Stimulated activated CD8-positive, alpha-beta memory T cell treated with anti-CD3 and anti-CD28 coated beads, Interleukin-7, amount 100 ng/mL, for 1 hour (primary cell): ENCODE measurements at regions not wholly inside any gene's neighbourhood (a gene's known extent, or its start where the extent isn't known, plus 50 kb on each side); places are given as distances from the start of the nearest gene placed in this dataset.

Source experiments
- DNase-seq, 2 donors: peaks; one replicate each; pipeline ENCODE4 v3.0.0-alpha.2; 2020; ENCODE audit warnings: low read depth in 2 of 2

DNA sequence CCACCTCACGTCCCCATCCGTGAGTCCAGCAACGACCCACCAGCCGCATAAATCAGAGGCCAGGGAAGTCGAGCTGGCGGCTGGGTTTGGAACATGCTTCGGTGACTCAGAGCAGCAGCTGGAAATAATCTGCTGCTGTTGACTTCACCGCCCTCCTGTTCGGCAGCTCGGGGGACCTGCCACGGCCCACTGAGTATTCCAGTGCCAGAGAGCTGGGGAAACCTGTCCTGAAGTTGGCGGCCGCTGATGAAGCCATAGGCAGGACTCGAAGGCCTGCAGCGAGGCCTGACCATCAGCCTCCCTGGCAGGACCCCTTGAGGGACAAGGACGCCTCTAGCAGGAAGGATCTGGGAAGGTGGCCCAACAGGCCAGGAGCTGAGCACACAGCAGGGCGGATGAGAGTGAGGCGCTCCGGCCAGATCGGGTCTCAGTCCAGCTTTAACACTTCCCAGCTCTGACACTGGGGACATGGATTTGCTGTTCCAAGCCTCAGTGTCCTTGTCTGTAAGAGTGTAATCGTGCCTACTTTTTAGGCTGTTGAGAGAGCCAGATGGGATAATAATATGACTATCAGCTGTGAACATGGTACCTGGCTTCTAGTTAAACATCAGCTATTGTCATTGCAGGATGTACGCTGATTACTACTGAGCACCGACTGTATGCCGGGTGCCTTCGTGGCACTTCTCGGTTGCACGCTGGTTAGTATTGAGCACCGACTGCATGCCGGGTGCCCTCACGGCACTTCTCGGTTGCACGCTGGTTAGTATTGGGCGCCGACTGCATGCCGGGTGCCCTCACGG lies 50.4 kb upstream of the CIBAR2 start:
- DNase-seq, result no peak

DNA sequence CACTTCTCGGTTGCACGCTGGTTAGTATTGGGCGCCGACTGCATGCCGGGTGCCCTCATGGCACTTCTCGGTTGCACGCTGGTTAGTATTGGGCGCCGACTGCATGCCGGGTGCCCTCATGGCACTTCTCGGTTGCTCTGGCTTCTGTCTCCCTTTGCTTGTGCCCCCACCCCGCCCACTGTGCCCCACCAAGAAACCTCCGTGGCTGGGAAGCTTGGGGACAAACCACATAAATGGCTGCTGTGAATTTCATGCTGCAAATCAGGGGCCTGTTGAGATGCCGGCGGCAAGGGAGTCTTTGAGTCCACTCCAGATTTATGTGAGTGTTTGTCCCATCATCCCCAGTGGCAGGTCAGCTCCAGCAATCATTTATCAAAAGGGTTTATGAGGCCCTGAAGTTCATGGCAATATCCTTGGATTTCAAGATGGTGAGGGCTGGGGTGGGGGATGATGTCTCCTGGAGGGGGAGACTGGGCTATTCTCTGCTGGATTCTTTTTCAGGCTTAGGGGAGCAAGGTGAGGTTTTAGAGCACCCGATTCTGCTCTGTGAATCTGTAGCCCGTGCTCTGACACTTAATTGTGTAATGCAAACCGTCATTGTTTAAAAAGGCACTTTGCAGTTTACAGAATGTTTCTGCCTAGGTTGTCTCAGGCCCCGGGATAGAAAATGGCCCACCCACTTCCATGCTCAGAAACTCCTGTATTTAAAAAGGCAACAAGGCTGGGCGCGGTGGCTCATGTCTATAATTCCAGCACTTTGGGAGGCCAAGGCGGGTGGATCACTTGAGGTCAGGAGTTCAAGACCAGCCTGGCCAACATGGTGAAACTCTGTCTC lies 51.2 kb upstream of the CIBAR2 start:
- DNase-seq, result no peak

- no peak for DNase-seq
Observed at GRCh38 chr16:85164431-85164830, 52.2 kb upstream of the CIBAR2 start.

DNA sequence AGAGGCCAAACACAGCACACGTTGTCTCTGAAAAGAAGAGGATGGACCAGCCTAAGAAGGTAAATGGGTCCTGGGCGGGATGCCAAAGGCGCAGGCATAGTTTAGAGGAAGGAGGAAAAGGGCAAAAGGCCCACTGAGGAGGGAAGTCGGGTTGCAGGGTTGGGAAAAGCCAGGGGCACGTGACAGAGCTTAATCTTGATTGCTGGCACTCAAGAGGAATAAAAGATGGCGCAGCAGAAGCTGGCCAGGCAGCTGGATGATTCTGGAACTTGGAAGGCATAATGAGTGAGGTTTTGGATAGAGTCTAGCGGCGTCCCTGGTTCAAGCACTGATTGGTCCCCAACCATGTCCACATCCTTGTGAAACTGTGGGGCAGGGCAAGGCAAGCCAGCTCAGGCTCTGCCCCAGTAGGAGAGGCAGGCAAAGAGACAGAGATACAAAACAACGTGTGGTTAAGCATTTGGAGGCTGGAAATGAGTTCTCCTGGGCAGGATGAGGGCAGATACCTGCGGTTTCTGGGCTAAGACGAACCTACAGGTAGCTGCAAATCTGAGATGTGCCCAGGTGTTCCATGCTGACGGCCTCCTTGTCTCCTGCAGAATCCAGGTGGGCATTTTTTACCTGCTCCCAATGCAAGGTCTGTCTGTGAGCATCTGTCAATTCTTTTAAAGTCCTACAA lies 52.7 kb upstream of the CIBAR2 start:
- DNase-seq, result no peak

DNA sequence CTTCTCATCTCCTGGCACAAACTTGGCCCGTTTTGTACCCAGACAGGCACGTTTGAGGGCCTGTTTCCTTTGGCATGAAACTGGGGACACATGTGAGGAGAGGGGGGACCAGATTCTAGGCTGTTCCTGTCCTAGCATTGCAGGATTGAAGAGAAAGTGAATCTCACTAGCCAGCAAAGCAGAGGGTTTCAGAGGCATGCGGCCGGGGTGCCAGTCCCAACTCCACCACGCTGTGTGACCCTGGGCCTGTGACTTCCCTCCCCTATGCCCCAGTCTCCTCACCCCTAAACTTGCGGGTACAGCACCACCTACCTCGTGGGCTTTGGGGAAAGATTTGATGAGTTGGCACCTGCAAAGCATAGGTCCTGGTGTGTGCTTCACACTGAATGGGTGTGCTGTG lies 53.5 kb upstream of the CIBAR2 start:
- DNase-seq, result no peak

- no peak for DNase-seq
Observed at GRCh38 chr16:85166281-85166680, 54.0 kb upstream of the CIBAR2 start.

GRCh38 chr16:85166699-85167588 lies 54.7 kb upstream of the CIBAR2 start:
- no peak for DNase-seq

DNA sequence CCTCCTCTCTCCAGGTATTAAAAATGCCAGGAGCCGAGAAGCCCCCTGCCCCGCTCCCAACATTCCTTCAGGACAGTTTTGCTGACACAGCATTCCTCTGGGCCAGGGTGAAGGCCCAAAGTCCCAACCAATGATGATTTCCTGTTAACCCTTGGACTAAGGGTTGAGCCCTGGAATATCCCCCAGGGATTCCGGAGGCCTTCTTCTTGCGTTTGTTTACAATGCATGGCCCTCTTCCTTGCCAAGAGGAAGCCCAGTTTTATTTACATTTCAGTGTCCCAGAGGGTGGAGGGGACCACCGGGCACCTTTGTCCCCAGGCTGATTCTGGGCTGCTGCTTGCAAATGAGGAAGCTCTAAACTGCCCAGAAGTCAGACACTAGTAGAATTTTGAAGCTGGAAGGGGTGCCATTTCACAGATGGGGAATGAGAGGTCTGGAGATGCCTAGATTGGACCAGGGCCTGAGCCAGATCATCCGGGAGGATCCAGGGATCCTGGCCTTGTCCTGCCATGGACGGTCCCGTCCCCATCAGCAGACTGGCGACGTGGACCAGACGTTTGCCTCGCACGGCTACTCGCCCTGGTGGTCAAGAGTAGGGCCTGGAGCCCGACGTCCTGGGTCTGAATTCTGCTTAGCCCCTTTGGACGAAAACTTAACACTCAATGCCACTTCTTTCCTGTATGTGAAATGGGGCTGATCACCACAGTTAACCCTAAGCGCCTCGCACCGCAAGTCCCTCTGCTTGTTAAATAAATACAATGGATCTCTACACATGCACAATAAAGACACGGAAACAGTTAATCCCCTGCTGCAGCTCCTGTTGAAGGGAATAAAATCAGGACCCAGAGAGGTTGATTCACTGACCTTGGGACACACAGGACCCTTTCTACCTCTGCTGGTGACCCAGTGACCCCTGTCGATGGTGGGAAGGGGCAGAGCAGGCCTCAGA lies 55.6 kb upstream of the CIBAR2 start:
- no peak for DNase-seq

- no peak for DNase-seq
Observed at GRCh38 chr16:85168732-85169256, 56.5 kb upstream of the CIBAR2 start.

GRCh38 chr16:85169333-85170065 lies 57.2 kb upstream of the CIBAR2 start:
- DNase-seq, result no peak

- DNase-seq, result no peak
Observed at GRCh38 chr16:85170066-85170491, 57.8 kb upstream of the CIBAR2 start.

DNA sequence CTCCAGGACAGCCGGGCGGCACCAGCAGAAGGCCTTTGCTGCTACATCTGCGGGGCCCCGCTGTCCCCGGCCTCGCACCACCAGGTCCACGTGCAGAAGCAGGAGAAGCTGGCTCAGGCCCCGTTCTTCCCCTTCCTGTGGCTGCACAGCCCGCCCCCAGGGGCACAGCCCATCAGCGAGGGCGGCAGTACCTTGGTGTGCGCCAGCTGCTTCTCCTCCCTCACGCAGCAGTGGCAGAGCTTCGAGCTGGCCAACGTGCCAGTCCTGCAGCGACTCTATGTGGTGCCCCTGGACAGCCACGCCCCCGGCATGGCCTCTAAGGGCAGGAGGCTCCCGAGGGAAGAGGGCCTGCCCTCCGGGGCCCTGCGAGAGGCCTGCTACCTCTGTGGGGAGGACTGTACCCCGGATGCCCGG lies 58.3 kb upstream of the CIBAR2 start:
- DNase-seq, result no peak

- no peak for DNase-seq
Observed at GRCh38 chr16:85171004-85171758, 58.9 kb upstream of the CIBAR2 start.

DNA sequence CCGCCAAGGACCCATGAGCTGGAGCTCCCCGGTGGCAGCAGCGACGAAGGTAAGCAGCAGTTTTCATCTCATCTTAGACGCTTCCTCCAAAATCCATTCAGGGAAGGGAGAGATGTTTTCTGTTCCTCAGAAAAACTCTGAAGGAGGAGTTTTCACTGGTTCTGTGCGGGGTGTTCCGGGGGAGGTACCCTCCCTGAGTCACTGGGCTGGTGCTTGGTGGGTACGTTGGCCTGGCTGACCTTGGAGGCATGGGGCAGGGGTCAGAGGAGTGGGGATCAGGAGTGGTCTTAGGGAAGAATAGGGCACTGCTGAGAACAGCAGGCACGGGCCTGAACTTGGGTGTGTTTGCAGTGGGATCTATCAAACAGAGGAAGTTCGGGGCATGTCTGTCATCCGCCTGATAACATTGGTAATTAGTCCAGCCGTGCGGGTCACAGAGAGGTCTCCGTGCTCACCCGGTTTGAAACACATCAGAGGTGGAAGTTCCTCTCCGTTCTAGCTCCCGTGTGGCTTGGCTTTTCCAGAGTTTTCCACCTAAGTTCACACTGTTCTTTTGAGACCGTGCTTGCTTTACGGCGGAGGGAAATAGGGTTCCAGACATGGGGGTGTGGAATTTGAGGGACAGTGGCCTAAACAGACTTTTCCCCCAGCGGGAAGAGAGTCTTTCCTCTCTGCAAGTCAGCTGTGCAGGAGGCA lies 59.6 kb upstream of the CIBAR2 start:
- DNase-seq, result no peak

GRCh38 chr16:85172455-85173145 lies 60.3 kb upstream of the CIBAR2 start:
- no peak for DNase-seq

DNA sequence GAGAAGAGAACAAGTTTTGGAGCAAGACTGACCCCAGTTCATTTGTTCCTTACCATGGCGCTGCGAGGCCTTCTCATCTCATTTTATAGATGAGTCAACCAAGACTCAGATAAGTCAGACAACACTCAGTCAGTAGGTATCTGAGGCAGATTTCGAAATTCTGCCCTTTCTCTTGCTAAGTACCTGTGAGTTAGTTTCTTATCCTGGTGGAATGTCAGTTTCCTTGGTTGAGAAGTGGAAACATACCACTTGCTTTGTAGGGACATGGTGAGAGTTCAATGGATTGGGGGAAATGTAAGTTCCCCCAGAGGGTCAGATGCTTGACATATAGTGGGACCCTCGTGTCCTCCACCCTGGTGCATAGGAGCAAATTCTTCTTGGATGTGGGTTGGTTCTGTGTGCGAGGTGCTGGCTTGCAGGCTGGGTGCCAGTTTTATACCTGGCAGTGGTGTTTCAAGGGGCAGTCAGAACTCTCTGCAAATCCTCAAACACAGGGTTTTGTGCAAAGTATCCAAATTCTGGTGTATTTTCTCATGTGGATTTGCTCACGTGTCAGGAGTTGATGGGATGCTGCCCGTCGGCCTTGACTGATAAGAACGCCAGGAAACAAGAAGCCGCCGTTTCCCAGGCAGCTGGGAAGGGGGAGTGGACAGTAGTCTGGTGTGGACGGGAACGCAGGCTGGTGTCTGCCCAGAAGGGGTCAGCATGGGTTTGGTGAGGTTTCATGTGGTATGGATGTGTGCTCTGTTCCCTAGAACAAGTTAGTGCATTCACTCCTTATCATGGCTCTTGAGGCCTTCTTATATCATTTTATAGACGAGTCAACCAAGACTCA lies 61.1 kb upstream of the CIBAR2 start:
- no peak for DNase-seq
